NOMO-1 (cell line): ENCODE measurements at regions not wholly inside any gene's neighbourhood (a gene's known extent, or its start where the extent isn't known, plus 50 kb on each side); places are given as distances from the start of the nearest gene placed in this dataset.

Experiments used
- DNase-seq, 2 experiments: peaks; one replicate each; lab custom pipeline; 2025; ENCODE audit not compliant: unreplicated experiment in 2 of 2; lab: John Stamatoyannopoulos, UW

DNA sequence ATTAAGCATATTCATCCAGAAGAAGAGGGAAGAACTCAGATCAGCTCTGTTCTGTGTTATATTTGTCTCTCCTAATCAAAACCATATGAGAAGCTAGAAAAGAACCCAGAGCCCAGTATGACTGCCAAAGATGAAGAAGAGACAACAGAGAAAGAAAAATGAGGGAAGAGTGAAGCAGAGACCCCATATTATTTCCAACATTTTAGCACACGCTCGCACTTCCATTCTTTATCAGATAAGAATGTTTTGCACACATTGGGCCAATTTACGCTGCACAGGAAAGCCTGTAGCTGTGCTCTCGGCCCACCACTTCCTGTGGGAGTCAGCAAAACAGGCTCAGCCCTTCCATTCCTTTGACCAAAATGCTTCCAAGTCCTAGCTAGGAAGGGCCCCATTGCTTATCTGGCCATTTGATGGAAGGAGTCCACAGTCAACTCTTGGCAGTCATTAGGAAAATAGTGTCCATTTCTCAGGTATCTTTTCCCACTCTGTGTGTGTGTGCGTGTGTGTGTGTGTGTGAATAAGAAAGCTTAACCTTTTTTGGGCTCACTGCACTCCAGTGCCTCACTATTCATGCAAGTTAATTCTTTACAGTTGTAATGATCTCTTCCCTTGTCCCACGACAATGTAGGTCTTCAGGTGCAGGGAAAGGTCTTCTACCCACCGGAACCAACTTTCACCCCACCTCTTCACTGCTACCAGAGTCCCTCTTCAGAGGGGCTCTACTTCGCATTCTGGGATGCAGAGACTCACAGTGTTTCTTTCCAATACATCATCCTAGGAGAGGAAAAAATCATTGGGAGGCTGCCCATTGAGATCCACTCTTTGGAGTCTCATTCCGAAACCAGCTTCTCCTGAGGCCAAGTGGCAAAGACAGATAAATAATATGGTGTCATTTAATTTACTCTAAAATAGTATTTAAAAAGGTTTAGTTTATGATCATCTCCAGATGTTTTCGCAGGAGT lies 237.5 kb downstream of the COG6 start:
- no peak for DNase-seq

DNA sequence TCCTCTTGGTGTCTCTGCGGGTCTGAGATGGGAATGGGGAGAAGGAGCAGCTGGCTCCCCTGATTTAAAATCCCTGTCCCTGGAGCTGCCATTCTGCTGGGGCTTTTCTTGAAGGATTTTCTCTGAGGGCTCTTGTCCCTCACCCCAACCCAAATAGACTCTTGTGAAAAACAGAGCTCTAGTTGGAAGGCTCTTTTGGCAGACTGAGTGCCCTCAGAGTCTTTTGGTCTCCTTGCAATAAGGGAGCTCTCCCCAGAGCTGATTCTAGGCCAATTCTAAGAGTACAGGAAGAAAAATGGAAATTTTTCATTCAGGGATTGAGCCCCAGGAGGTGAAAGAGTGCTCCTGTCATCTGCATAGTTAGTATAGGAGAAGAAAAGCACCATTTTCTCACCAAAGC lies 238.3 kb downstream of the COG6 start:
- DNase-seq = no peak

DNA sequence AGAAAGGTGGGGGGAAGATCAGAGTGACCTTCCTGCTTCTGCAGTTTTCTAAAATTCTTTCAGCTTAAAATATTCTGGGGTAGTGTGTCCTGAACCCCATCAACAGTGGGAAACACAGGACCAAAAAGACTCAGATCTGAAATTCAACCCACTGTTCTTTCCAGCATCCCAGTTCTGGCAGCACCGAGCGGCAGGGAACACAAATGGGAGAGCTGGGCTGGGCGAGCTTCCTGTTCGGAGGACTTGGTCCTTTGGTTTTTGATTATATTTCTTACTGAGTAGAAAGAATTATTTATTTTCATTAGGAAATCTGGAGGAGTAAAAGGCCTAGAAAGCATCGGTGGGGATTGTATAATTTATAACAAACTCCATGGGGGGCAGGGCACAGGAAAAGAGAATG lies 239.1 kb downstream of the COG6 start:
- no peak for DNase-seq

DNA sequence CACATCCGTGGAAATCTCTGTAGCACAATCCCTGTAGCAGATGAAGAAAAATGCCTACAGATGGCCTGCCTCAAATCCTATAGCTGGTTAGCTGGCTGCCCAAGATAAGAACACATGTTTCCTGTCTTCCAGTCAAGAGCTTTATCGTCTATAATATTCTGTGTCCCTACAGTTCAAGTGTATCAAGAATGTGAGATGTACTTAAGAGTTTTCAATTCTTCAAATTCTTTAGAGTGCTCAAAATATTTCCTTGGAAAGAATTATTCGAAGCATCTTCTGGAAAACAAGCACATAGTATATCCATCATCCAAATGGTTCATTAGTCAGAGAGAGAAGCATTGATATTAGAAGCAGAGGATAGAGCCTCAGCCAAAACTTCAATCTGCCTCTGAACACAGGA lies 239.8 kb downstream of the COG6 start:
- DNase-seq = no peak

DNA sequence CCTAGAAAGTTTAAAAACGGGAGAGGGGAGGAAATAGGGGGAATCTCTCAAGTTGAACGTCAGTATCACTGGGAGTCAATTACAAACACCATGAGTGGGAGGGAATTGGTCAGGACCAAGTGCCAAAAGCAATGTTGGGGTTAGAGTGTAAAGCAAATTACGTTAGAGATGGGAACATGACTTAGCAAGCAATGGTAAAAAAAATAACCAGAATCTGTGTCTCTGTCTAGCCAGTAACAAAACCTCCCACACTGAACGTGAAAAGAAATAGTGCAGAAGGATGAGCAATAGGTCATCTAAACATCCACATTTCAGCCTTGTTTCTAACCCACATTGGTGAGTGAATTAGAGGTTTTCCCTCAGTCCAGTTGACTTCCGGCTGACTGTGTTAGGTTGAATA lies 242.2 kb downstream of the COG6 start:
- no peak for DNase-seq

DNA sequence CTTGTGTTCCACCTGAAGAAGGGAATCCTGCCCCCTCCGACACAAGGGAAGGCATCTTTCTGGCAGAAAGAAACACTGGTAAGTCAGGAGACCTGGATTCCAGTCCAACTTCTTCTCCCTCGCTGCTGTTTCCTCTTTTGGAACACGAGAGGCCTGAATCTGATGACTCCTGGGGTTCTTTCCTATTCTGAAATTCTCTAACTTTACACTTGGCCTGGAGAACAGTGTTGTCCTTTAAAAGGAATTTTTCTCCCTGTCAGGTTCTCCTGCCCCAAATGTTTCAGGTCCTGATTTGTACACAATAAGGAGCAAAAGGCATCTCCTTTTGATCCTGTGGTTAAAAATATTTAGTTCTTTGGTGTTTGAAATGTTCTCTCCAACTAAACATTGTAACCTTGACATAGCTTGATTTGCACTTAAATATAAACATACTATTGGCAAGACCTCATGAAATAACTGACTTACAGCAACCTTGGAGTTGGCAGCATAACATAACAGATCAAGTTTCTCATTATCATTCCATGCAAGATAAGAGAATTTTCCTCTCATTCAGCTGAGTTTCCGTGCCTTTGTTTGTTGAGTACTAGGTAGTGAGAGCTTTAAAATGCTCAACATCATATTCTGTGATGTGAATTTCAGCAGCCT lies 244.8 kb downstream of the COG6 start:
- DNase-seq = no peak

DNA sequence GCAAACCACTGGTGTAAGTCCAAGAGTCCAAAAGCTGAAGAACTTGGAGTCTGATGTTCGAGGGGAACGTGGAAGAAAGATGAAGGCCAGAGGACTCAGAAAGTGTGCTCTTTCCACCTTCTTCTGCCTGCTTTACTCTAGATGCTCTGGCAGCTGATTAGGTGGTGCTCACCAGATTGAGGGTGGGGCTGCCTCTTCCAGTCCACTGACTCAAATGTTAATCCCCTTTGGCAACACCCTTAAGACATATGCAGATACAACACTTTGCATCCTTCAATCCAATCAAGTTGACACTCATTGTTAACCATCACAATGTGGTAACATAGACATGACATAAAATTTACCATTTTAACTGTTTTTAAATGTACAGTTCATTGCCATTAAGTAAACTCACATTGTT lies 249.5 kb downstream of the COG6 start:
- DNase-seq = no peak

DNA sequence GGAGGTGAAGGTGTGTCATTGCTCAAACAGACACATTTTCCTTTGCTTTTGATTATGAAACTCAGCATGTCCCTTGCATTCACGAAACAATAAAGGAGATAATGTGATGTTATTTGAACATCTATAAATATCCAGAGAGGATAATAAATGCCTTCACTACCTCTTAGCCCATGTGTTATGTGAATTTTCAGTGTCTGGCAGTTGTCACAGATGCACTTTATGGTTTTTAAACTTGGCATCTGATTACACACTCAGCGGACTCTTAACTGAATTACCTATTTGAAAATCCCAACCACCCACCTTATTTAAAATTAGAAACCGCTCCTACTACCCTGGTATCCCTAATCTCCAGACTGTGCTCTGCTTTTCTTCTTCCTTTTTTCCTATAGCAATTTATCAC lies 254.2 kb downstream of the COG6 start:
- no peak for DNase-seq

DNA sequence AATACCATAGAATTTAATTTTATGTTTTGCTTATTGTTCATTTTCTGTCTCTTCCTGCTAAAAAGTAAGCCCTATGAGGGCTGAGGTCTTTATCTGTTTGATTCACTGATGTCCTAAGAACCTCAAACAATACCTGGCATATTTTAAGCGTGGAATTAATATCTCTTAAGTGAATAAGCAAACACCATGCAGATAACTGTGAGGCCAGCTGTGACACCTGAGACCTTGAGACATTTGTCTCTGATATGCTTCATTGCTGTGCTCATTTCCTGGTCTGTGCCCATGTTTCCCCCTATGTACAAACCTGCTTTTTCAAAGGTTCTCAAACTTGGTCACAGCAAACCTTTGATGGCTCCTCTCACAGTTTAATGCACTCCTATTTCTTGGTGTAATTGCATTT lies 254.6 kb downstream of the COG6 start:
- no peak for DNase-seq

DNA sequence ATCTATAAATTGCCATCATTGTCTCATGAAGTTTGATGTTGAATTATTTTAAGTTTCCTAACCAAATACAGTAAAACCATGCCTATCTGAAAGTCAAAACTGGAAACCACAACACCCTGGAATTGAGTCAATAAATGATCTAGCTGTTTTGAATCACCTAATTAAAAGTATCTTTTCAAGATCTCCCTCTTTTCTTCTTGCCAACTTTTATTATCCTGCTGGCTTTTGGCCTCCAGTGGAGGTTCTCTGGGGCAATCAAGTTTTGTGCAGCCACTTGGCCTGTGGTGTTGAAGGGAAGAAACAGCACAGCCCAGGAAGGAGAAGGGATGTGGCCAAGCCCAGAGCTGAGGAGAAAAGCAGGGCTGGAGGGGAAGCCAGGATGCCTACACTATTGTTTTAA lies 255.4 kb downstream of the COG6 start:
- no peak for DNase-seq

DNA sequence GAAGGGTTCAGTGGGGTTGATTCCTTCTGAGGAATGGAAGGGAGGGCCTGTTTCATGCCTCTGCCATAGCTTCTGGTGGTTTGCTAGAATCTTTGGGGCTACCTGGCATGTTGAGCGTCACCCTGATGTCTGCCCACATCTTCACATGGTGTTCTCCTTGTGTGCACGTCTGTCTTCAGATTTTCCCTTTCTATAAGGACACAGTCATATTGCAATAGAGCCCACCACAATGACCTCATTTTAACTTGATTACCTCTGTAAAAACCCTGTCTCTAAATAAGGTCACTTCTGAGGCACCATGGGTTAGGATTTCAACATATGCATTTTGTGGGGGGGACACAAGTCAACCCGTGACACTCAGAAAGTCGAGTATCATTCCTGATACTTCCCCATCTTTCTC lies 257.9 kb downstream of the COG6 start:
- DNase-seq = no peak

DNA sequence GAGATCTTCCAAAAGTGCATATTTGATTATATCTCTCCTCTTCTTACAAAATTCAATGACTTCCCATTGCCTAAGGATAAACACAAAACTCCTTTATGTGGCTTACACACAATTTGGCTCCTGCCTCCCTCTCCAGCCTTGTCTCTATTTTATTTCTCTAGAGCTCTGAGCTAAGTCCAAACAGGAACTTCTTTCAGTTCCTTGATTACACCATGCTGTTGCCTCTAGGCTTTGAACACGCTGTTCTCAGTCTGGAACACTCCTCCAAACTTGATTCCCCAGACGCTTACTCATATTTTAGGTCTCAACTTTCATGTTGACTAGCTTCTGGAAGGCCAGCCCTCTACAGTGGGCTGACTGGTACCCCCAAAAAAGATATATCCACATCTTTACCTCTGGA lies 258.5 kb downstream of the COG6 start:
- DNase-seq = no peak

DNA sequence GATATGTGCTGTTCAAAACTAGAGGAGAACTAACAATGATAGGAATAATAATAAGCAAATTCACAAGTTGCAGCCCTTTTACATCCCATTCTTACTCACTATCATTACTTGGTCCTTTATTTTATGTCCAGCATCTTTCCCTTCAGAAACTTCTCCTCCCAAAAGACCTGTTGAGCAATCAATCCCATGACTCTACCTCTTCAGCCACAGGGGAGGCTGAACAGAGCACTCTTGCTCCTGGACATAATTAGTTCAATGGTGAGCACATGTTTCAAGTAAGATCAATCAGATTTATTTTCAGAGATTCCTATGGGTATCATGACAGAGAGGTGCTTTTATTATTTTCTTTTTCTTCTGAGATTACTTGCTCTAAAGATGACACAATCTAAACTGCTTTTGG lies 260.0 kb downstream of the COG6 start:
- DNase-seq = no peak

DNA sequence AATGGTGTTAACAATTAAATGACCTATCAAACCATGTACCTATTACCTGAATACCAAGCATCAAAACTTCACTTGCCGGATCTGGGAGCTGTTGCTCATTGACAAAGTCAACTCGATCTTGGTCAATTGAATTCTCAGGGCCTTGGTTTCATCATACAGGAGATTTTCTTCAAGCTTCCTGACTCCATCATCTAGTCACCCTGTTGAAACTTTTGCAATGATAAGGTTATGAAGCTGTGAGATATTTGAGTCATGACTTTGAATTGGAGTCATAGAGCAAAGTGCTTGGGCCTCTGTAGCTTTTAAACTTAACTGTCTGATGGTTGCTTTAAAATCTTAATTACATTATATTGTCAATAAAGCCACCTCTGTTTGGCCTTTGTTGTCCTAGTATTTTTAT lies 260.9 kb downstream of the COG6 start:
- no peak for DNase-seq

DNA sequence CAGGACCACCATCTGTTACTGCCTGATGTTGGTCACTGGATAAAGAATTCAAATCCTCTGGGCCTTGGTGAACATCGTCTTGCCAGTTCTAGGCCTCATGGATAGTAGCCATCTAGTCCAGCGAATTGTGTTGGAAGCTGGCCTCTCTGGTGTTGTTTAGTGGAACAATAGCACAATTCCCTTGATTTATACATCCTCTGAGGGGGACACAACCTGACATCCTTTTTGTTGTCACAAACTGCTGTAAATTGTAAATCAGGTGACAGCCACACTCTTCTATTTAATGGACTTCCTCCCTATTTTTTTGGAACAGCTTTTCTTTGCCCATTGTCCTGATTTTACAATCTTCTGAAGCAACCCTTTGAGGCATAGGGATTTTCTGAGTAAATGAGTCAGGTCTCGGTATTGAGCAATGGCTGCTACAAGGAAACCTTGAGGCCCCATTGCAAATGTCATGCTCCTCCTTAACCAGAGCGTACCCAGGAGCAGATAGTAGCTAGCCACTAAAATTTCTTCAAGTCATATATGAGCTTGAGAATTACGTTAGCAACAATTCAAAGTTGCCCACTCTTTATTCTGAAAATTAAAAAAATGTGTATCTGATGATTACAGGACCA lies 263.3 kb downstream of the COG6 start:
- peak in 1 of 2 experiments; percentile 2 for DNase-seq

DNA sequence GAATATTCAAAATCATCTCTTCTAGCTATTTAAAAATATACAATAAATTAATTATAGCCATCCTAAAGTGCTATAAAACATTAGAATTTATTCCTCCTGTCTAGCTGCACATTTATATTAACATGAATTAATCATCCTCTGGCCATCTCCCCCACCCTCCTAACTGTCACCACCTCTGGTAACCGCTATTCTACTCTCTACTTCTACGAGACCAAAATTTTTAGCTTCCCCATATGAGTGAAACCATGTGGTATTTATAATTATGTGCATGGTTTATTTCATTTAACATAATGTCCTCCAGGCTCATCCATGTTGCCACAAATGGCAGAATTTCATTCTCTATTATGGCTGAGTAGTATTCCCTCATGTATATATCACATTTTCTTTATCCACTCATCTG lies 265.2 kb downstream of the COG6 start:
- no peak for DNase-seq

DNA sequence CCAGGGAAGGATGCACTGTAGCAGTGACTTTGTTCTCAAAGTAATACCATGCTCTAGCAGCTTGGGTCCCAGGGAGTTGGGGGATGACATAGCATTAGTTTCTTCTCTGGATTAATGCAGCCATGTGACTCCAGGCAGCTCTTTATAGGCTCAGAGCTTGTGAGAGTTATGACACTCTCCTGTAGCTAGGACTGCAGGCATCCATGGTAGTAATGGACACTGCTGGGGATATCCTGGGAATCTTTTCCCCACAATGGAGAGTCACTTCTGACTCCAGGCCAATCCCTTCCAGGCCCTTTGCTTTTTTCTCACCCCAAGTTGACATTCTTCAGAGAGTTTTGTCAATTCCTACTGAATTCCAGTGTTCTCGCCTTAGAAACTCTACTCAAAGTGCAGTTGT lies 270.9 kb downstream of the COG6 start:
- no peak for DNase-seq

DNA sequence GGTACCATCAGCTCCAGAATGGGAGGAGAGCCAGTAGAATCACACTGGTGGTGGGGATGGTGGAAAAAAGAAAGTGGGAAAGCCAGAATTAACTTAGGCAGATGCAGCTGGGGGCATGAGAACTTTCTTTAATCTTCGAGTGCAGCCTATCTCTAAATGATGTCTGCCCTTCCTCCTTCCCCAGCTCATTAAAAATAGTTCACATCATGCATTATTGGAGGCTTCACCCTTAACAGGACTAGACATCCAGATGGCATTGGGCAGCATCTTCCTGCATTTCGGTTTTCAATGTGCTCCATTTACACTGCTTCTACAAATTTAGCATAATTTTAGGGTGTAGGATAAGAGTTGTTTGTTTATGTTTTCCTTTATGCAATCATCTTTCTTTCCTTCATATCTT lies 272.8 kb downstream of the COG6 start:
- DNase-seq = no peak

DNA sequence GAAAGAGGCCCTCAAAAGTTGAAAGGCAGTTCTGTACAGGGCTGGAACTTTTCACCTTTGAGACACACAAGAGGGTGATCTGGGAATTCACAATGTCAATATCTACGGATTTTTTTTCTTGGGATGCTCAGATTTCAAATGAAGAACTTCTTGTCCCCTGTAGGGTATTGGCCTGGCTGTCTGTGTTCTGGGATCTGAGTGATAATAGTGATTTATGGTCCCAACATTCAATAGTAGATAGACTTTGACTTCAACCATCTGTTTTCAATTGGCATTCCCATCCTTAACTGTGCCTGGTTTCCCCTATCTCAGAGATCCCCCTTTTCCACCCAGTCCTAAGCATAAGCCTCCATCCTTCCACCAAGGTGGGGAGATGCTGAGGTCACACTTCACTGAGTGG lies 274.1 kb downstream of the COG6 start:
- DNase-seq = no peak

DNA sequence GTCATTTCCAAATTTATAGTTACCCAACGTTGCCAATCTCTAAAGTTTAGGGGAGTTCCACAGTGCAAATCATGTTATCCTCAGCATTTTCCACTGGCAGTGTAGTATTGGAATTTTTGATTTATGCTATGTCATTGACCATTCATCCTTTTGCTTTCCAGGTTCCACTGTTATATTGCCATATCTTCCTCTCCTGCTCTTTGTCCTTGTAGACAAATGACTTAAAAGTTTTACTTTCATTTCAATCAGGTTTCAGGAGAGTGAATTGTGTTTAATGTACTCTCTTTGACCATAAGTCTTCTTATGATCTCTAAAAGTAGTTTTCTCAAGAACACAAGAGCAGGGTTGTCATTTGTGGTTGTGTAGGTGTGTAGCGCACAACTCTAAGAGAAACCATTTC lies 274.6 kb downstream of the COG6 start:
- no peak for DNase-seq

DNA sequence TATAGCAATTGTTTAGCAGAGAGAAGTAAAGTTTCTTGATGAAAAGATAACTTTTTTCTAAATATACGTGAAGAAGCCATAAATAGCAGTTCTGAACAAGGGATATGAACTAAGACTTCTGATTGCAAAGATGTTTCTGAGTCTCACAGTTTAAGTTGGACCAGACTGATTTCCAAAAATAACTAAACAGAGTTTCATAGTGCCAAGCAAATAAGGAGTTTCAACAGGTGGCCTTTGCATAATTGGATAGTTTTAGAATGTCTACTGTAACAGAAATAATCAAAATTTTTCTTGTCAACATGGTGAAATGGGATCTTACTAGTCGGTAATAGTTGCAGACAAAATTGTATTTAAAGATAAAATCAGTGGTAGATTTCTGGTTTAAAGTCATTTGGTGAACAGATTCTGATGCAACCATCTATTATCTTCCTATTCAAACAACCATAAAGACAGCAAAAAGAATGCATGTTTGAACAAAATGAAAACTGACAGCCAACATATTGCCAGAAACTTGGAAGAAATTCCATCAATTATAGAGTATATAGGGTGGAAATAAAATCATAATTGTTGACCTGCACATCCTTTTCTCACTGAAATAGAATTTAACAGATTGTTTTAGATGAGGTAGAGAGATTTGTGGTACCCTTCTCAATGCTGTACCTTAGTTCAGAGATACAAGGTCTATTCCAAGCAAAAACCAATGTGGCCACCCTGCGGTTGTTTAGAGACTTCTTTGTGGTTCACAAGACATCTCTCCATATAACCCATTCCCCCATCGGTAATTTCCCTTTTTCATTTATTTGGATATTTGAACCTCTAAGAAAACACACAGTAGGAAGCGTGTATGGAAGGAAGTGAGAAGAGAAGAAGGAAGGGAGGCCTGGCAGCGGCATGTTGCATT lies 275.3 kb downstream of the COG6 start:
- no peak for DNase-seq
